H9 (cell line): ENCODE measurements at regions not wholly inside any gene's neighbourhood (a gene's known extent, or its start where the extent isn't known, plus 50 kb on each side); places are given as distances from the start of the nearest gene placed in this dataset.
"Not testable (repeated sequence)": the region's sequence is repeated elsewhere in the genome, so short reads cannot be mapped to it uniquely, and the experiment has no call there.

Source experiments
- DNase-seq: peaks from one replicate; pipeline ENCODE4 v3.0.0-alpha.2; 2017
- H2AFZ ChIP-seq: one replicate; pipeline ENCODE4 v1.6.1; 2013; ENCODE audit warnings: mild to moderate bottlenecking, low read length, control low read depth, moderate library complexity
- H2AK5ac ChIP-seq: 2 replicates; pipeline ENCODE4 v1.6.1; 2013; ENCODE audit warnings: low read length, control low read depth, mixed read lengths; ENCODE audit not compliant: insufficient read length
- H2BK120ac ChIP-seq: one replicate; pipeline ENCODE4 v1.6.1; 2013; ENCODE audit warnings: low read depth, mild to moderate bottlenecking, low read length, control low read depth, inconsistent platforms; ENCODE audit not compliant: poor library complexity, severe bottlenecking
- H2BK12ac ChIP-seq: 2 replicates; pipeline ENCODE4 v1.6.1; 2013; ENCODE audit warnings: low read length, control low read depth, mixed read lengths, low read depth; ENCODE audit not compliant: insufficient read length
- H2BK15ac ChIP-seq: 2 replicates; pipeline ENCODE4 v1.6.1; 2013; ENCODE audit warnings: low read depth, low read length, control low read depth
- H2BK20ac ChIP-seq: one replicate; pipeline ENCODE4 v1.6.1; 2013; ENCODE audit warnings: low read depth, mild to moderate bottlenecking, low read length, control low read depth, inconsistent platforms; ENCODE audit not compliant: poor library complexity, severe bottlenecking
- H2BK5ac ChIP-seq: 2 replicates; pipeline ENCODE4 v1.6.1; 2013; ENCODE audit warnings: low read length, control low read depth, mixed read lengths; ENCODE audit not compliant: insufficient read length
- H3K14ac ChIP-seq: 2 replicates; pipeline ENCODE4 v1.6.1; 2013; ENCODE audit warnings: low read length, control low read depth; ENCODE audit not compliant: insufficient read depth
- H3K18ac ChIP-seq: 2 replicates; pipeline ENCODE4 v1.6.1; 2013; ENCODE audit warnings: low read depth, mild to moderate bottlenecking, mixed read lengths, low read length, control low read depth; ENCODE audit not compliant: insufficient read length
- H3K23ac ChIP-seq: 2 replicates; pipeline ENCODE4 v1.6.1; 2013; ENCODE audit warnings: low read length, control low read depth, mixed read lengths, low read depth; ENCODE audit not compliant: insufficient read length
- H3K23me2 ChIP-seq: 2 replicates; pipeline ENCODE4 v1.6.1; 2013; ENCODE audit warnings: low read depth, mild to moderate bottlenecking, mixed read lengths, low read length, control low read depth; ENCODE audit not compliant: insufficient read length, poor library complexity, severe bottlenecking
- H3K27ac ChIP-seq: 2 replicates; pipeline ENCODE4 v1.5.1; 2013; ENCODE audit warnings: low read length, control low read depth, mixed read lengths, low read depth; ENCODE audit not compliant: insufficient read length
- H3K27me3 ChIP-seq: 2 replicates; pipeline ENCODE4 v1.6.1; 2013; ENCODE audit warnings: low read length, control low read depth, inconsistent platforms; ENCODE audit not compliant: insufficient read depth
- H3K4ac ChIP-seq: 2 replicates; pipeline ENCODE4 v1.6.1; 2013; ENCODE audit warnings: low read depth, mild to moderate bottlenecking, control low read depth, inconsistent platforms, low read length, moderate library complexity
- H3K4me1 ChIP-seq: 2 replicates; pipeline ENCODE4 v1.6.1; 2013; ENCODE audit warnings: low read length, control low read depth, inconsistent platforms; ENCODE audit not compliant: insufficient read depth
- H3K4me2 ChIP-seq: 2 replicates; pipeline ENCODE4 v1.6.1; 2013; ENCODE audit warnings: low read length, control low read depth, mixed read lengths; ENCODE audit not compliant: insufficient read length, insufficient read depth
- H3K56ac ChIP-seq: 2 replicates; pipeline ENCODE4 v1.6.1; 2013; ENCODE audit warnings: low read depth, mild to moderate bottlenecking, mixed read lengths, low read length, control low read depth; ENCODE audit not compliant: insufficient read length
- H3K79me1 ChIP-seq: 2 replicates; pipeline ENCODE4 v1.6.1; 2013; ENCODE audit warnings: low read depth, mild to moderate bottlenecking, moderate library complexity, low read length, control low read depth, inconsistent platforms; ENCODE audit not compliant: insufficient read depth, poor library complexity, severe bottlenecking
- H3K79me2 ChIP-seq: 2 replicates; pipeline ENCODE4 v1.6.1; 2013; ENCODE audit warnings: low read length, control low read depth, inconsistent platforms; ENCODE audit not compliant: insufficient read depth
- H3K9ac ChIP-seq: 2 replicates; pipeline ENCODE4 v1.6.1; 2013; ENCODE audit warnings: low read length, control low read depth, mixed read lengths; ENCODE audit not compliant: insufficient read length; ENCODE audit errors: extremely low read depth
- H3K9me3 ChIP-seq: one replicate; pipeline ENCODE4 v1.6.1; 2013; ENCODE audit warnings: low read depth, low read length, inconsistent platforms; ENCODE audit not compliant: control insufficient read depth
- H3T11ph ChIP-seq: one replicate; pipeline ENCODE4 v1.6.1; 2013; ENCODE audit warnings: mild to moderate bottlenecking, low read length, control low read depth, inconsistent platforms
- H4K20me1 ChIP-seq: one replicate; pipeline ENCODE4 v1.6.1; 2013; ENCODE audit not compliant: control insufficient read depth, insufficient read length, insufficient read depth
- H4K5ac ChIP-seq: 2 replicates; pipeline ENCODE4 v1.6.1; 2013; ENCODE audit warnings: low read depth, mild to moderate bottlenecking, mixed read lengths, low read length, control low read depth; ENCODE audit not compliant: insufficient read length
- H4K8ac ChIP-seq: replicated peaks from 2 replicates; pipeline ENCODE4 v1.6.1; 2013; ENCODE audit warnings: low read length, control low read depth, mixed read lengths, low read depth; ENCODE audit not compliant: insufficient read length
- H4K91ac ChIP-seq: 2 replicates; pipeline ENCODE4 v1.6.1; 2013; ENCODE audit warnings: low read depth, mild to moderate bottlenecking, moderate library complexity, mixed read lengths, low read length, control low read depth; ENCODE audit not compliant: insufficient read length
- H3K27ac Mint-ChIP-seq, 3 experiments: 2 replicates in 2 of 3; 3 replicates in 1 of 3; pipeline ENCODE4 v1.8.0; 2020 to 2021; ENCODE audit warnings: mixed read lengths in 3 of 3, mild to moderate bottlenecking in 1 of 3, moderate library complexity in 1 of 3
- H3K27me3 Mint-ChIP-seq: 2 replicates; pipeline ENCODE4 v1.8.0; 2021; ENCODE audit warnings: low read depth, mild to moderate bottlenecking, moderate library complexity, mixed read lengths
- H3K36me3 Mint-ChIP-seq, 3 experiments: 2 replicates in 2 of 3; 3 replicates in 1 of 3; pipeline ENCODE4 v1.8.0; 2020 to 2021; ENCODE audit warnings: low read depth in 3 of 3, mixed read lengths in 3 of 3; ENCODE audit not compliant: insufficient read depth in 1 of 3
- H3K4me1 Mint-ChIP-seq, 2 experiments: 2 replicates each; pipeline ENCODE4 v1.8.0; 2020; ENCODE audit warnings: mixed read lengths in 2 of 2
- H3K4me3 Mint-ChIP-seq, 2 experiments: 2 replicates in 1 of 2; 3 replicates in 1 of 2; pipeline ENCODE4 v1.8.0; 2020 to 2021; ENCODE audit warnings: mild to moderate bottlenecking in 2 of 2, mixed read lengths in 2 of 2, moderate library complexity in 1 of 2
- H3K9me3 Mint-ChIP-seq, 2 experiments: 2 replicates in 1 of 2; 3 replicates in 1 of 2; pipeline ENCODE4 v1.8.0; 2020; ENCODE audit warnings: mild to moderate bottlenecking in 2 of 2, mixed read lengths in 2 of 2, moderate library complexity in 1 of 2
- WGBS: extraction: QIAGEN DNeasy Blood & Tissue Kit; methylation state at CpG from one replicate; pipeline ENCODE4 v1.1.7; 2013; ENCODE audit warnings: missing lambda C conversion rate, low lambda C conversion rate, mixed read lengths; ENCODE audit not compliant: insufficient read length; ENCODE audit errors: extremely low coverage; 5-methylcytosine and 5-hydroxymethylcytosine counted together
- TF ChIP-seq, protein P1 (sequence below): fragments of 200-600 bp; sonication (generic); conservative IDR thresholded peaks from 3 replicates; pipeline ENCODE4 v1.8.0; 2021; ENCODE audit warnings: antibody characterized with exemption, mild to moderate bottlenecking

DNA sequence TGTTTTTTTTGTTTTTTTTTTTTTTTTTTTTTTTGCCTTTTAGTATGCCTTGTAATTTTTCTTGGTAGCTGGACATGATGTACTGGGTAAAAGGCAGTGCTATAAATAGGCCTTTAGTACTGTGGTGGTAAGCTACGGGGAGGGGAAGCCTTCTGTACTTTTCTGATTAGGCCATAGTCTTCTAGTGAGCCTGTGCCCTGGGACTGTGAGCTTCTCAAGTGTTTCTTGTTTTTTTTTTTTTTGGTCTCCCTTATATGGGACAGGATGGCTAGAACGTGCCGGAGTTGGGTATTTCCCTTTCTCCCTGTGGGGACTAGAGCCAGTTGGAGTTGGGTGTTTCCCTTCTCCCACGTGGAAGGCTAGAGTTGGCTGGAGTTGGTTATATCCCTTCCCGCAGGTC is 59.4 kb upstream of the PRELID3B start:
- TF ChIP-seq, protein P1, sequence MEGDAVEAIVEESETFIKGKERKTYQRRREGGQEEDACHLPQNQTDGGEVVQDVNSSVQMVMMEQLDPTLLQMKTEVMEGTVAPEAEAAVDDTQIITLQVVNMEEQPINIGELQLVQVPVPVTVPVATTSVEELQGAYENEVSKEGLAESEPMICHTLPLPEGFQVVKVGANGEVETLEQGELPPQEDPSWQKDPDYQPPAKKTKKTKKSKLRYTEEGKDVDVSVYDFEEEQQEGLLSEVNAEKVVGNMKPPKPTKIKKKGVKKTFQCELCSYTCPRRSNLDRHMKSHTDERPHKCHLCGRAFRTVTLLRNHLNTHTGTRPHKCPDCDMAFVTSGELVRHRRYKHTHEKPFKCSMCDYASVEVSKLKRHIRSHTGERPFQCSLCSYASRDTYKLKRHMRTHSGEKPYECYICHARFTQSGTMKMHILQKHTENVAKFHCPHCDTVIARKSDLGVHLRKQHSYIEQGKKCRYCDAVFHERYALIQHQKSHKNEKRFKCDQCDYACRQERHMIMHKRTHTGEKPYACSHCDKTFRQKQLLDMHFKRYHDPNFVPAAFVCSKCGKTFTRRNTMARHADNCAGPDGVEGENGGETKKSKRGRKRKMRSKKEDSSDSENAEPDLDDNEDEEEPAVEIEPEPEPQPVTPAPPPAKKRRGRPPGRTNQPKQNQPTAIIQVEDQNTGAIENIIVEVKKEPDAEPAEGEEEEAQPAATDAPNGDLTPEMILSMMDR: no peak
- Histone ChIP-seq H3K4me2 (no peak overlapping the region), H3T11ph (no peak overlapping the region), H2BK120ac (no peak overlapping the region), H4K20me1 (no peaks in the 10 kb centered on the region), H3K23ac (no peak overlapping the region), H4K91ac (no peak overlapping the region), H4K5ac (no peak overlapping the region), H2BK5ac (no peak overlapping the region), H3K14ac (no peak overlapping the region), H3K9ac (no peak overlapping the region), H3K23me2 (no peaks in the 10 kb centered on the region), H2BK15ac (no peak overlapping the region), H2BK20ac (no peak overlapping the region), H3K4ac (no peak overlapping the region), H3K79me2 (no peaks in the 10 kb centered on the region), H3K79me1 (no peaks in the 10 kb centered on the region), H3K4me1 (no peaks in the 10 kb centered on the region; the same call in 1 of the 2 replicates), H3K18ac (no peak overlapping the region), H2AK5ac (no peak overlapping the region), H3K56ac (no peak overlapping the region), H3K27me3 (no peaks in the 10 kb centered on the region), H2AFZ (no peak overlapping the region), H3K9me3 (no peaks in the 10 kb centered on the region), H2BK12ac (no peak overlapping the region), H4K8ac (no peak overlapping the region), H3K27ac (no peak overlapping the region)
- no peaks in the 10 kb centered on the region for H3K36me3 Mint-ChIP-seq
- H3K4me1 Mint-ChIP-seq: peaks cover 8 to 12% of the 10 kb centered on the region in 2 experiments
- no peak for DNase-seq
- H3K9me3 Mint-ChIP-seq: no peaks in the 10 kb centered on the region
- peaks cover 7% of the 10 kb centered on the region; the same call in 1 of the 2 replicates for H3K27me3 Mint-ChIP-seq
- no peak overlapping the region for H3K27ac Mint-ChIP-seq
- no CpG with 5 or more reads among the region's 5 CpGs for WGBS
- H3K4me3 Mint-ChIP-seq: no peak overlapping the region

DNA sequence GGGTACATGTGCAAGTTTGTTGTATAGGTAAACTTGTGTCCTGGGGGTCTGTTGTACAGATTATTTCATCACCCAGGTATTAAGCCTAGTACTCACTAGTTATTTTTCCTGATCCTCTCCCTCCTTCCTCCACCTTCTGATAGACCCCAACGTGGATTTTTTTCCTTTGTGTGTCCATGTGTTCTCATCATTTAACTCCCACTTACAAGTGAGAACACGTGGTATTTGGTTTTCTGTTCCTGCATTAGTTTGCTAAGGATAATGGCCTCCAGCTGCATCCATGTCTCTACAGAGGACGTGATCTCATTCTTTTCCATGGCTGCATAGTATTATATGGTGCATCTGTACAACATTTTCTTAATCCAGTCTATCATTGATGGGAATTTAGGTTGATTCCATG is 57.3 kb upstream of the PRELID3B start:
- not testable (repeated sequence) for H3K4me3 Mint-ChIP-seq, H2AK5ac ChIP-seq, H2BK5ac ChIP-seq, H3T11ph ChIP-seq, H2BK20ac ChIP-seq, DNase-seq, H3K27me3 Mint-ChIP-seq, H4K20me1 ChIP-seq, H3K79me2 ChIP-seq, H3K56ac ChIP-seq, H3K27ac Mint-ChIP-seq, H4K8ac ChIP-seq, H3K4me1 ChIP-seq, H3K4ac ChIP-seq, H3K9me3 ChIP-seq, H4K91ac ChIP-seq, H3K79me1 ChIP-seq, H3K27ac ChIP-seq, H3K9me3 Mint-ChIP-seq, H3K14ac ChIP-seq, H2BK15ac ChIP-seq, H3K23ac ChIP-seq, H3K18ac ChIP-seq, H2AFZ ChIP-seq, H4K5ac ChIP-seq, H3K36me3 Mint-ChIP-seq, H2BK12ac ChIP-seq, H3K4me1 Mint-ChIP-seq, H3K9ac ChIP-seq, H3K23me2 ChIP-seq, H2BK120ac ChIP-seq, H3K27me3 ChIP-seq, H3K4me2 ChIP-seq
- no CpG with 5 or more reads among the region's 3 CpGs for WGBS
